Testis (tissue), 2 donors: ENCODE measurements at regions not wholly inside any gene's neighbourhood (a gene's known extent, or its start where the extent isn't known, plus 50 kb on each side); places are given as distances from the start of the nearest gene placed in this dataset.

Source experiments
- DNase-seq: peaks from one replicate; pipeline ENCODE4 v3.0.0-alpha.2; 2019
- H3K27ac ChIP-seq, 2 donors: fragments of 200-600 bp; sonication (generic); one replicate each; pipeline ENCODE4 v1.5.1; 2019
- H3K27me3 ChIP-seq: fragments of 200-600 bp; sonication (generic); one replicate; pipeline ENCODE4 v1.5.1; 2019
- H3K36me3 ChIP-seq: fragments of 200-600 bp; sonication (generic); one replicate; pipeline ENCODE4 v1.5.1; 2017; ENCODE audit warnings: low read depth; ENCODE audit errors: missing control alignments
- H3K4me1 ChIP-seq: fragments of 200-600 bp; sonication (generic); one replicate; pipeline ENCODE4 v1.5.1; 2019
- H3K4me3 ChIP-seq, 2 donors: fragments of 200-600 bp; sonication (generic); one replicate each; pipeline ENCODE4 v1.5.1; 2017 to 2019
- H3K9me3 ChIP-seq: fragments of 200-600 bp; sonication (generic); one replicate; pipeline ENCODE4 v1.5.1; 2017
- POLR2A ChIP-seq: fragments of 450-650 bp; IDR thresholded peaks from one replicate; pipeline ENCODE4 v1.6.1; 2017; ENCODE audit warnings: antibody characterized with exemption, mild to moderate bottlenecking, moderate library complexity
- WGBS, 2 donors: methylation state at CpG; one replicate each; pipeline ENCODE4 v1.1.5; 2018; 5-methylcytosine and 5-hydroxymethylcytosine counted together
- intact Hi-C: fragments of 100-400 bp; cut with DNase I; formaldehyde crosslinking; loops from one replicate; pipeline ENCODE4 v1.15.1; 2023; ENCODE audit warnings: low total_unique reads
- TF ChIP-seq, protein P1 (sequence below), 3 experiments: fragments of 450-650 bp in 2 of 3; fragments of 200-600 bp in 1 of 3; sonication (generic) in 1 of 3; IDR thresholded peaks; one replicate each; pipeline ENCODE4 v1.5.1; 2016 to 2019; ENCODE audit warnings: antibody characterized with exemption in 3 of 3, mild to moderate bottlenecking in 2 of 3, moderate library complexity in 1 of 3

DNA sequence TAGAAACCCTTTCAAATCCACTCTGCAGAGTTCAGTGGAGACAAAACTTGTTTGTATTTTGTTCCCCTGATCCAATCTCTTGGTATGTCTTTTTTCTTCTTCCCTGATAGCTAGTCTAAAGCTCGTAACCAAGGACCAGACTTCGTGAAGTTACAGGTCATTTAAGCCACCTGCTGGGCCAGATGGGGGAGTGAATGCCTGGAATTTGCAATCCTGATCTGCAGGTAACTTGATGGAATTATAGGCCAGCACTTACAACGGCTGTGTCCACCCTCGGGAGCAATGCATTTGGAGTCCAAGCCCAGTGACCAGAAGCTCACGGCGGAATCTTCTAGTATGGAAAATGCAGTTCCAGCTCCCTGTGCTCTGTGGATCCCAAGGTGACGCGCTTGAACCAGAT is 566.9 kb downstream of the TCERG1L start:
- Histone ChIP-seq H3K9me3 (no peaks in the 10 kb centered on the region), H3K36me3 (no peaks in the 10 kb centered on the region), H3K27ac (no peak overlapping the region), H3K4me3 (no peak overlapping the region), H3K4me1 (peaks cover 8% of the 10 kb centered on the region), H3K27me3 (no peaks in the 10 kb centered on the region)
- intact Hi-C loops, result no loop called here
- TF ChIP-seq, protein P1, sequence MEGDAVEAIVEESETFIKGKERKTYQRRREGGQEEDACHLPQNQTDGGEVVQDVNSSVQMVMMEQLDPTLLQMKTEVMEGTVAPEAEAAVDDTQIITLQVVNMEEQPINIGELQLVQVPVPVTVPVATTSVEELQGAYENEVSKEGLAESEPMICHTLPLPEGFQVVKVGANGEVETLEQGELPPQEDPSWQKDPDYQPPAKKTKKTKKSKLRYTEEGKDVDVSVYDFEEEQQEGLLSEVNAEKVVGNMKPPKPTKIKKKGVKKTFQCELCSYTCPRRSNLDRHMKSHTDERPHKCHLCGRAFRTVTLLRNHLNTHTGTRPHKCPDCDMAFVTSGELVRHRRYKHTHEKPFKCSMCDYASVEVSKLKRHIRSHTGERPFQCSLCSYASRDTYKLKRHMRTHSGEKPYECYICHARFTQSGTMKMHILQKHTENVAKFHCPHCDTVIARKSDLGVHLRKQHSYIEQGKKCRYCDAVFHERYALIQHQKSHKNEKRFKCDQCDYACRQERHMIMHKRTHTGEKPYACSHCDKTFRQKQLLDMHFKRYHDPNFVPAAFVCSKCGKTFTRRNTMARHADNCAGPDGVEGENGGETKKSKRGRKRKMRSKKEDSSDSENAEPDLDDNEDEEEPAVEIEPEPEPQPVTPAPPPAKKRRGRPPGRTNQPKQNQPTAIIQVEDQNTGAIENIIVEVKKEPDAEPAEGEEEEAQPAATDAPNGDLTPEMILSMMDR (IDR thresholded peaks at IDR 0.05), result no peak
- no peak for TF ChIP-seq POLR2A
- 67 to 73% methylated on average over 8 of the region's 8 CpGs for WGBS, 2 donors
- DNase-seq, result no peak

DNA sequence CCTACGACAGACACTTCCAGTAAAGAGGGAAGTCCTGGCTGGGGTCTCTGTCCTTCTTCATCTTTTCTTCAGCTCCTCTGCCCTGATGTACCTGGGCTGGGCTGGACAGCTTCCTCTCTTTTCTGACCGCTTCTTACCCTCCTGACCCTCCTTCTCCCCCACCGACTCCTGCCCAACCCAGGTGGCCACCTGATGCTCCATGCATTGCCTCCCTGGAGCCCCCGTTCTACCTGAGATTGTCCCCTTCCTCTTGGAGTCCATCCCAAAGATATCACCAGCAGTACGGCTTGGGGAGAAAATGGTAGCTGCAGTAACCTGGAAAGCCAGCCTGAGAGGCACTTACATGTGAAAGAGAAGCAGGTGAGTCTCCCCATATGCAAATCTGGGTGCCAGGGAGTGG is 566.3 kb downstream of the TCERG1L start:
- TF ChIP-seq POLR2A, result no peak
- TF ChIP-seq, protein P1 (IDR thresholded peaks at IDR 0.05), result no peak
- Histone ChIP-seq H3K9me3 (no peaks in the 10 kb centered on the region), H3K36me3 (no peaks in the 10 kb centered on the region), H3K27ac (no peak overlapping the region), H3K4me3 (no peak overlapping the region), H3K27me3 (no peaks in the 10 kb centered on the region), H3K4me1 (peaks cover 7% of the 10 kb centered on the region)
- DNase-seq, result no peak
- intact Hi-C loops, result no loop called here
- WGBS, 2 donors, result 56 to 65% methylated on average over 5 of the region's 5 CpGs

DNA sequence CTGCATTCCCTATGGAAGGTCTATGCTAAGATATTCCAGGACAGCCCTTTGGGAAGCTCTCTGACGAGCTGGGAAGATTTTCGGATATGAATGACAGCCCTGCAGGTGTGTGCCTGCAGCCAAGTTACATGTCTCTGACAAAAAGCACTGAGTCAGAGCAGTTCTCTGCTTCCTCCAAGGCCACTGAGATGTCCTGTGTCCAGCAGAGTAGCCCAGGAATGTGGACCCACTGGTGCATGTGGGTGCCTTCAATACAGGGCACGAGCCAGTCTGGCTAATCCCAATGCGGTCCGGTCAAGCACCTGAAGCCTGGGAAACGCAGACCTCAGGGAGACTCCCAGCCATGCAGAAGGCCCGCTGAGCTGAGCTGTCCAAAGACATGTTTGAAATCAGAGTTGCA is 565.7 kb downstream of the TCERG1L start:
- no peaks in the 10 kb centered on the region for H3K9me3 ChIP-seq
- no peak overlapping the region for H3K4me3 ChIP-seq
- no peak for TF ChIP-seq POLR2A
- TF ChIP-seq, protein P1 (IDR thresholded peaks at IDR 0.05), result no peak
- peaks cover 3% of the 10 kb centered on the region for H3K4me1 ChIP-seq
- DNase-seq, result no peak
- intact Hi-C loops, result no loop called here
- H3K27me3 ChIP-seq, result no peaks in the 10 kb centered on the region
- 88% methylated on average over 7 of the region's 7 CpGs for WGBS, 2 donors
- H3K27ac ChIP-seq, result no peak overlapping the region
- no peaks in the 10 kb centered on the region for H3K36me3 ChIP-seq

- intact Hi-C loops, result no loop called here
Observed at GRCh38 chr10:130746311-130746710, 565.2 kb downstream of the TCERG1L start.

GRCh38 chr10:130747356-130747755 is 564.2 kb downstream of the TCERG1L start:
- no peaks in the 10 kb centered on the region for H3K9me3 ChIP-seq
- TF ChIP-seq, protein P1 (IDR thresholded peaks at IDR 0.05), result no peak
- no peak for TF ChIP-seq POLR2A
- H3K4me3 ChIP-seq, result no peak overlapping the region
- no peak for DNase-seq
- no peaks in the 10 kb centered on the region for H3K27me3 ChIP-seq
- H3K4me1 ChIP-seq, result no peaks in the 10 kb centered on the region
- WGBS, 2 donors, result 81 to 84% methylated on average over 11 of the region's 11 CpGs
- no peaks in the 10 kb centered on the region for H3K36me3 ChIP-seq
- intact Hi-C loops, result no loop called here
- H3K27ac ChIP-seq, result no peak overlapping the region

More at GRCh38 chr10:130746311-130746710, 565.2 kb downstream of the TCERG1L start:
- TF ChIP-seq, protein P1 (IDR thresholded peaks at IDR 0.05), result no peak
- TF ChIP-seq POLR2A, result no peak
- H3K36me3 ChIP-seq, result no peaks in the 10 kb centered on the region
- H3K27ac ChIP-seq, result no peak overlapping the region
- no peak for DNase-seq
- H3K4me1 ChIP-seq, result peaks cover 3% of the 10 kb centered on the region
- H3K9me3 ChIP-seq, result no peaks in the 10 kb centered on the region
- H3K4me3 ChIP-seq, result no peak overlapping the region
- H3K27me3 ChIP-seq, result no peaks in the 10 kb centered on the region
- WGBS, 2 donors, result 85 to 92% methylated on average over 5 of the region's 5 CpGs
